ENCODE measurements at regions not wholly inside any gene's neighbourhood (a gene's known extent, or its start where the extent isn't known, plus 50 kb on each side); places are given as distances from the start of the nearest gene placed in this dataset.

DNA sequence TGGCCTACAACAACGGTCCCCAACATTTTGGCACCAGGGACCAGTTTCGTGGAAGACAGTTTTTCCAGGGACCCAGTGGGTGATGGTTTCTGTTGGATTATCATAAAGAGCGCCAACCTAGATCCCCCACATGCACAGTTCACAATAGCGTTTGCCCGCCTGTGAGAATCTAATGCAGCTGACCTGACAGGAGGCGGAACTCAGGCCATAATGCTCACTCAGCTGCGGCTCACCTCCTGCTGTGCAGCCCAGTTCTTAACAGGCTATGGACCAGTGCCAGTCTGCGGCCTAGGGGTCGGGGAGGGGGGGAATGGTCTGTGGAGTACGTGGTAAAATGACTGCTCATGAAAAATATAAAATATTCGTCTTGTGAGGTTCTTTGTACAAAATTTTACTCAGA, 518.5 kb upstream of the CADM2 start:
- TF ChIP-seq, protein P1, sequence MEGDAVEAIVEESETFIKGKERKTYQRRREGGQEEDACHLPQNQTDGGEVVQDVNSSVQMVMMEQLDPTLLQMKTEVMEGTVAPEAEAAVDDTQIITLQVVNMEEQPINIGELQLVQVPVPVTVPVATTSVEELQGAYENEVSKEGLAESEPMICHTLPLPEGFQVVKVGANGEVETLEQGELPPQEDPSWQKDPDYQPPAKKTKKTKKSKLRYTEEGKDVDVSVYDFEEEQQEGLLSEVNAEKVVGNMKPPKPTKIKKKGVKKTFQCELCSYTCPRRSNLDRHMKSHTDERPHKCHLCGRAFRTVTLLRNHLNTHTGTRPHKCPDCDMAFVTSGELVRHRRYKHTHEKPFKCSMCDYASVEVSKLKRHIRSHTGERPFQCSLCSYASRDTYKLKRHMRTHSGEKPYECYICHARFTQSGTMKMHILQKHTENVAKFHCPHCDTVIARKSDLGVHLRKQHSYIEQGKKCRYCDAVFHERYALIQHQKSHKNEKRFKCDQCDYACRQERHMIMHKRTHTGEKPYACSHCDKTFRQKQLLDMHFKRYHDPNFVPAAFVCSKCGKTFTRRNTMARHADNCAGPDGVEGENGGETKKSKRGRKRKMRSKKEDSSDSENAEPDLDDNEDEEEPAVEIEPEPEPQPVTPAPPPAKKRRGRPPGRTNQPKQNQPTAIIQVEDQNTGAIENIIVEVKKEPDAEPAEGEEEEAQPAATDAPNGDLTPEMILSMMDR (IDR thresholded peaks at IDR 0.05) = no peak
- TF ChIP-seq POLR2A (IDR thresholded peaks at IDR 0.05) (no peak), POLR2AphosphoS5 (IDR thresholded peaks at IDR 0.05) (no peak)

All from prostate gland (tissue), 2 donors.